GM21447 (cell line): ENCODE measurements at regions not wholly inside any gene's neighbourhood (a gene's known extent, or its start where the extent isn't known, plus 50 kb on each side); places are given as distances from the start of the nearest gene placed in this dataset.
"Not testable (repeated sequence)": the region's sequence is repeated elsewhere in the genome, so short reads cannot be mapped to it uniquely, and the experiment has no call there.

Experiments used
- ATAC-seq: cut with Tn5 transposase; IDR thresholded peaks from one replicate; pipeline ENCODE4 v1.9.1; 2021; ENCODE audit not compliant: unreplicated experiment

DNA sequence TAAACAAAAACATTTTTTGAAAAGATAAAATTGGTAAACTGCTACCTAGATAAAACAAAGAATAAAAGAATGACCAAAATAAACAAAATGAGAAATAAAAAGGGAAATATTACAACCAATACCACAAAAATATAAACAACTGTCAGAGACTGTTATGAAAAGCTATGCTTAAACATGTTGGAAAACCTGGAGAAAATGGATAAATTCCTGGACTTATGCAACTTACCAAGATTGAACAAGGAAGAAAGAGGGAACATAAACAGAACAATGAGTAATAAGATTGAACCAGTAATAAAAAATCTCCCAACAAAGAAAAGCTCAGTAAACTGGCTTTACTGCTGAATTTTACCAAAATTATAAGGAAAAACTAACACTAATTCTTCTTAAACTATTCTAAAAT, 518.7 kb downstream of the GRXCR1 start:
- ATAC-seq: no peak

DNA sequence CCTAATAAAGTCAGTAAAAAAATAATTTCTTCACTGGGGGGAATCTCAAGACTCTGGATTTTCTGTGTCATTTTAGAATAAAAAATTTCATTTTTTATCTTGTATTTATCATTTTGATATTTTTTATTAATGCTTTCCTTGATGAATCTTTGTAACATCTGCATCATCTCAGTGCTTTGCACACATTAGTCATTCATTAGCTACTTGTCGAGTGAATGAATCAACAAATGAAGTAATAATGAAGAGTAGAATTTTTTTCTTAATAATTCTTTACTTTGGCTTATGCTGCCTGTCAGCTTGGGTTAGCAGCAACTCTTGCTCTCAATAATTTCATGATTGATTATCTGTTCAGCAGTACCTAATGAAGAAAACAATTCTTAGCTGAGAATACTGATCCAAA, 530.8 kb downstream of the GRXCR1 start:
- no peak for ATAC-seq

DNA sequence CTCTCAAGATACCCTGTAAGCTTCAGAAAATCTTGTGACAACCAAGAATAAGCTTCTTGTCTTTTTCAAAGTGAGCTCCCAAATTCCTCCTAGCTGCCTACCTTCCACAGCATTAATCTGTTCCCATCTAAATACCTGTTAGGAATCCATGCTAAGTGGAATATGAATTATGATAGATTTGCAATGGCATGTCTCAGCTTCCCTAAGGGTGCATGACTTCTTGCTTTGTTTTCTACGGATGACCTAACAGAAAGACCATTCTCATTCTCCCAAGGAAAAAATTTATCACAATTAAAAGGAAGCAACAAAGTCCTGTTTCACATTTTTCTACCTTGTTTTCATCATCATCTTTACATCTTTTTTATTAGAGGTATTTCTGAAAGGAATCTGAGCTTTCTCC, 532.7 kb downstream of the GRXCR1 start:
- no peak for ATAC-seq

DNA sequence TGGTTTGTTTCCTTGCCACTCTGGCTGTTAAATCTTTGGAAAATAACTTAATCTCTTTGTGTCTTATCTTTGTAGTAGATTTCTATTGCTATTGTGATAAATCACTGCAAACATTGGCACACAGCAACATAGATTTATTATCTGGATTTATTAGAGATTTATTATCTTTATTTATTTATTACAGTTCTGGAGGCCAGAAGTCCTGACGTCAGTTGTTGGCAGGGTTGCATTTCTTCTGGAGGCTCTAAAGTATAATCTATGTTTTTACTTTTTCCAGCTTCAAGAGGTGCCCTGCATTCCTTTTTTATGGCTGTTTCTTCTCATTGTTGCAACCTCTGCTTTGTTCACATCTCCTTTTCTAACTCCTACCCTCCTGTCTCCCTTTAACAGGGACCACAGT, 542.8 kb downstream of the GRXCR1 start:
- no peak for ATAC-seq

DNA sequence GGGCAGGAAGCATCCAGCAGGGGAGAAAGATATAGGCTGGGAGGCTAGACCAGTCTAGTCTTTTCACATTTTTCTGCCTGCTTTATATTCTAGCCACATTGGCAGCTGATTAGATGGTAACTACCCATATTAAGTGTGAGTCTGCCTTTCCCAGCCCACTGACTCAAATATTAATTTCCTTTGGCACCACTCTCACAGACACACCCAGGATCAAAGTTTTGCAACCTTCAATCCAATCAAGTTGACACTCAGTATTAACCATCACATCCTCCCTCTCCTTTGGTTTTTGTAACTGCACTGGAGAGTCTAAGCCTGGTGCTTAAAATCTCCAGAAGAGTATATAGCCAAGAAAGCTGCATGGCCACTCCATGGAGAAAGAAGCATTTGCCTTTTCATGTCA, 560.4 kb downstream of the GRXCR1 start:
- no peak for ATAC-seq

DNA sequence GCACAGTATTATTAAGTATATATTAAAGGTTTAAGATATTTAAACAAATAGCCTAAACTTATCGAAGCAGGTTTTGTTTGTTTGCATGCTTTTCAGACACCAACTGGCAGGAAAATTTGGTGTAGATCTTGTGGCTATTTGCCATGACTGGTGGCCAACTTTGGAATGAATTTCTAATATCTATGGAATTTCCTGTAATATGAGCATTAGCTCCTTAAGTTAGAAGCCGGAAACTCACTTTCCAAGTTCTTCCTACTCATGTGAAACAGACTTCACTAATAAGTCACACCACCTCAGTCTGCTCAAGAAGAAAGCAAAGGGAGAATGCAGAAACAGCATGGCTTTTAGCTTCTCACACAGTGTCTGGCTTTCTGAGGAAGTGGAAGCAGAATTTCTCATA, 563.9 kb downstream of the GRXCR1 start:
- no peak for ATAC-seq

DNA sequence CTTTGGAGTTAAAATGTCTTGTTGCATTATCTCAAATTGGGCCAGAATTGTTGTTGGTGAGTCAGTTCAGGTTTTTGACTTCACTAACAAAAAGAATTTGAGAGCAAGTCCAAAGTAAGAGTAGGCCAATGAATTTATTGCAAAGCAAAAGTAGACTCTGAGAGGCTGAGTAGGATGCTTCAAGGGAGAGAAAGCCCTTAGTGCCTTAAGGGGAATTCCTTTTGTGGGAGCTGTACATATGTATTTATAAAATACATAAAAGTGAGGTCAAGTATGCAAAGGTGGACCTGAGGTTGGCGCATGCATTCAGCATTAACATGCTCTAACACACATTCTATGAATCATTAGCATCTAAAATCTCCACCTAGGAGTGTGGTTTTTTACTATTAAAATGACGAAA, 565.4 kb downstream of the GRXCR1 start:
- ATAC-seq: no peak

DNA sequence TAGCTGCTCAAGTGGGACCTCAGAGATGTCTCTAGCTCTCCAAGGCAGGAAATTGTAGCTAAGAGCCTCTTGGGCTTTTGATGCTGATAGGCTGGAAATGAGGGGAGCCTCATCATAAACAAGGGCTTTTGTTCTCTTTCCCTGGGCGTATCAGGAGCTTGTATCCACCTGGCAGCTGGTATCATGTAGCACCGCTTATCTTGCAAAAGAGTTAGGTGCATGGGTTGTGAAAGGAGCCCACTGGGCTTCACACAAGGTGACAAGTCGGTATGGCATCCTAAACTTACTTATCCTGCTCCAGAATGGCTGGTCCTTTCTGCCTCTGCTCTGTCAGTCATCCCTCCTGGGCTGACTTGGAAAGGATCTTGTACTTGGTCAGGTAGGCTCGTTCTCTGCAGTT, 565.8 kb downstream of the GRXCR1 start:
- no peak for ATAC-seq

DNA sequence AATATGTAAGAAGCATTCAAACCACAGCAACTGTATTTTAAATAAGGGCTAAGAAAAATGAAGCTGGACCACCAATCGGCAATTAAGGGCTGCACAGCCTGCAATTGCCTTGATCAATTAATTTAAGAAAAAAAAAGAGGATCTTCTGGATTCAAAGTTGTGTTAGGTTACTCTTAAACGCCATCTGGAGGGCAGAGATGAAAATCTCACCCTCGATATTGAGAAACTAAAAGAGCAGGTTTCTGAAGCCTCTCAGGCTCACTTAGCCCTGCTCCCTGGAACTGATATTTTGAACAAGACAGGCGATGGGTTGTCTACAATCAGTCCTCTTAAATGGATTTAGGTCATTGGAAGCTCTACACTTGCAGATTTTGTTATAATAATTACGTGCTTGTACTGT, 579.4 kb downstream of the GRXCR1 start:
- ATAC-seq: no peak

DNA sequence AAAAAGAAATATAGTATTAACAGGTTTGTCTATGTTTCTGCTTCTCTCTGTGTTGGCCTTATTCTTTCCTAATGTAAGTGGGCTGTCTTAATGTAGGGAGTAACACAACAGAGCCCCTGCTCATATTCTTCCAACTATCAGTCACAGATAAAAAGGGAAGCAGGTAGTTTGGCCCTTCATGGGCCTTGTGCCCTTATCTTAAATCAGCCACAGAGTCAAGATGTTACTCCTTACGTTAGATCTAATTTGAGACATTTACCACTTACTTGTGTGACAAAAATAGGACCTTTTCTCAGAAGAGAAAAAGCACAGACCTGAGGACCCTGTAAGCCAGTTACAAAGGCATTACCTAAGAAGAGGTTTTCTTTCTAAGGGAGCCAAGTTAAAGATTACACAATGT, 589.0 kb downstream of the GRXCR1 start:
- ATAC-seq: no peak

DNA sequence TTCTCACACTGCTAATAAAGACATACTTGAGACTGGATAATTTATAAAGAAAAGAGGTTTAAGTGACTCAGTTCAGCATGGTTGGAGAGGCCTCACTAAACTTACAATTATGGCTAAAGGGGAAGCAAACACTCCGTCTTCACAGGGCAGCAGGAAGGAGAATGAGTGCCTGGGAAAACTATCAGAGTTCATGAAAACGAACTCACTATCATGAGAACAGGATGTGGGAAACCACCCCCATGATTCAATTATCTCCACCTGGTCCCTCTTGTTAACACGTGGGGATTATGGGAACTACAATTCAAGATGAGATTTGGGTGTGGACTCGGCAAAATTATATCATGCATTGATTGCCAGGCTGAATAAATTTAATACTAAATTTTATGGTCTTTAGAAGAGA, 592.7 kb downstream of the GRXCR1 start:
- no peak for ATAC-seq

DNA sequence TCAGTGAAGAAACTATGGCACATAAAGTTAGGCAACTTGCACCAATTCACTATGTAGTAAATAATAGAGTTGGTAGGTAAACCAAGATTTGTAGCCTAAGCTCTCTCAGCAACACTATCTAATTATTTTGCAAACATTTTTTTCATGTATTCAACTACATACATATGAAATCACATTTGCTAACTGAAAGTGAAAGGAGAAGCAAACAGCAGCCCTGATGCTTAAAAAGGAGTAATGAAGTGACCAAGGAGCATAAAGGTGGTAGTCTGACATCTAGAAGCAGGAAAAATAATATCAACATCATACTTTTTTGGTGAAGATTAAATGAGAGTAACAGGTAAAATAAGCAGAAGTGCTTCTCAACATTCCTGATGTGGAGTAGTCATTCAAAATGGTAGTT, 603.7 kb downstream of the GRXCR1 start:
- no peak for ATAC-seq

DNA sequence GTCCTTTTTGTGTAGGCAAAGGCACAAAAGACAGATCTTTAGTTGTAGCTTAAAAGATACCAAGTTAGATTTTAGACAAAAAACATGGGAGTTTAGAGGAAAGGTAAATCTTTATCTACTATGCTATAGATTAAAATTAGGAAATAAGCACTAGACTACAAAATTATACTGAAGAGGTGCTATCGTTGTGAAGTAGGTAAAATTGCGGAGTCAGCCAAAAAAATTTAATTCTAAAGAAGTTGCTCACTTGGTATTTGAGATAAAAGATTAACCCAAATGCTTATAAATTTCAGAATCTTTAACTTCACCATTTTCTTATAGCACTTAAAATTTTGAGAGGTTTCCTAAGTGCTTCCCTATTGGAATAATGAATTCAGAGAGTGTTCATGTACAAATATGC, 604.1 kb downstream of the GRXCR1 start:
- ATAC-seq: no peak

DNA sequence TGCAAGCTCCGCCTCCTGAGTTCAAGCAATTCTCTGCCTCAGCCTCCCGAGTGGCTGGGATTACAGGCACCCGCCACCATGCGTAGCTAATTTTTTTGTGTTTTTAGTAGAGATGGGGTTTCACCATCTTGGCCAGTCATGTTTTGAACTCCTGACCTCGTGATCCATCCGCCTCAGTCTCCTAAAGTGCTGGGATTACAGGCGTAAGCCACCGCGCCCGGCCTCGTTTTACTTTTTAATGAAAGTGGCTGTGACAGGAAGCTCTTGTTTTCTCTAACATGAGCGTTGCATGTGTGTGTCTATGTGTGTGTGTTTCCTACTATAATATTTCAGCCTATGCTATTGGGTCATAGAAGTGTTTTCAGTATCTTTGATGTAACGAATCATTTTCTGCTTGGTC, 613.3 kb downstream of the GRXCR1 start:
- ATAC-seq: not testable (repeated sequence)

DNA sequence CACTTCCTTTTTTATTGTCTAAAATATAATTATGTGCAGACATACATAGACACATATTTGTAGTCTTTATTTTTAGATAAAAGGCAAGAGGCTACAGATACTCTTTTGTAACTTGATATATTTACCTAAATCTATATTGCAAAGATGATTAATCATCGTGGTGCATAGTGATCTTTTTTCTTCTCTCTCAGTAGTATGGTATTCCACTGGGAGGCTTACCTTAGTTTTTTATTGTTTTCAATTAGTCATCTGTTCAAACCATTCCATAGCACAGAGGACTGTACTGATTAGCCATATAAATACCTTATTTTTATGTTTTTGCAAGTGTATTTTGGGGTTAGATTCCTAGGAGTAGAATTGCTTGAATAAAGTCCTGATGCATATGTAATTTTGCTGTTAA, 619.7 kb downstream of the GRXCR1 start:
- ATAC-seq: no peak

DNA sequence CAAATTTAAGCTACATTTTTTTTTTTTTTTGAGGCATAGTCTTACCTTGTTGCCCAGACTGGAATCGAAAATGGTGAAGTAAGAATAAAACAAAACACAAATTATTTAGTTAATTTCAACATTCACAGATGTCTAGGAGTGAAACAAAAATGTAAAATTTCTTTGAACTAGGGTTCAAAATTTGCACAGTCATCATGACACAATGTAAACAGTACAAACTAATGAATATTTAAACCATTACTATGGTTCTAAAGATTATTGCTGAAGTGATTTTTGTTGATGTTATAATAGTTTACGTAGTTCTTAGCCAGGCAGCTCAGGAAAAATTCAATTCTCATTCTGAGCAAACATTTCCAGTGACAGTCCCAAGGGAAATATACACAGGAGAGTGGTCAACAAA, 633.1 kb downstream of the GRXCR1 start:
- ATAC-seq: no peak

DNA sequence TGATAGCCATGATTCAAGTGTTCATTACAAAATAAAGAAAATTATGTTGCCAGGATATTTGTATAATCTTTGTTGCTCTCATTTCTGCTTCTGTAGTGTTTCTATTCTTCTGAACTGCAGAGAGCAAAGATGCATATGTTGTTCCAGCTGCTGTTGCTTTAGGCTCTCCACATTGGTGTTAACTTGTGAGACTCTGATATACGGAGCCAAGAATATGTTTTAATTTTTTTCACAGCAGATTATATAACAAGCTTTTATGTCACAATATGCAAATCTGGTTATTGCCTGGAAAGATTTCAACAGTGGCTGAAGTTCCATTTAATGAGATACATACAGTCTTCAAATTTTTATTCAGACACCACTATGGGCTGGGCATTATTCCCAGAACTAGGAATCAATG, 655.0 kb downstream of the GRXCR1 start:
- ATAC-seq: no peak

DNA sequence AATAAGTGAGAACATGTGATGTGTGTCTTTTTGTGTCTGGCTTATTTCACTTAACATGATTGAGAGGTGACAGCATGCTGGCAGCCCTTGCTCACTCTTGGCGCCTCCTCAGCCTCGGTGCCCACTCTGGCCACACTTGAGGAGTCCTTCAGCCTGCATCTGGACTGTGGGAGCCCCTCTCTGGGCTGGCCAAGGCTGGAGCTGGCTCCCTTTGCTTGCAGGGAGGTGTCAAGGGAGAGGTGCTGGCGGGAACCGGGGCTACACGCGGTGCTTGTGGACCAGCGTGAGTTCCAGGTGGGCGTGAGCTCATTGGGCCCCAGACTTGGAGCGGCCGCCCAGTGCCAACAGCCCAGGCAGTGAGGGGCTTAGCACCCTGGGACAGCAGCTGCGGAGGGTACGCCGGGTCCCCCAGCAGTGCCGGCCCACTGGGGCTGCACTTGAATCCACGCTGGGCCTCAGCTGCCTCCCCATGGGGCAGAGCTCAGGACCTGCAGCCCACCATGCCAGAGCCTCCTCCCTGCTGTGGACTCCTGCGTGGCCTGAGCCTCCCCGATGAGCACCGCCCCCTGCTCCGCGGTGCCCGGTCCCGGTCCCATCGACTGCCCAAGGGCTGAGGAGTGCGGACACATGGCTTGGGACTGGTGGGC, 658.6 kb downstream of the GRXCR1 start:
- ATAC-seq: no peak

DNA sequence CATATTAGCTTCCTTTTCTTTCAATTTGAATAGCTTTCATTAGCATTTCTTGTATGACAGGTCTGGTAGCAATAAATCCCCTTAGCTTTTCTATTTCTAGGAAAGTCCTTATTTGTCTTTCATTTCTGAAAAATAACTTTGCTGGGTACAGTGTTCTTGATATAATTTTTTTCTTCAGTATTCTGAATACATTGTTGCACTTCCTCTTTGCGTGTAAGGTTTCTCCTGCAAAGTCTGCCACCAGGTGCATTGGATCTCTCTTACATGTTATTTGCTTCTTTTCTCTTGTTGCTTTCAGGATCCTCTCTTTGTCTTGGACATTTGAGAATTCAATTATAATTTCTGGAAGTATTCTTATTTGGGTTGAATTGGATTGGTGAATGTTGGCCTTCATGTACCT, 663.7 kb downstream of the GRXCR1 start:
- ATAC-seq: no peak

DNA sequence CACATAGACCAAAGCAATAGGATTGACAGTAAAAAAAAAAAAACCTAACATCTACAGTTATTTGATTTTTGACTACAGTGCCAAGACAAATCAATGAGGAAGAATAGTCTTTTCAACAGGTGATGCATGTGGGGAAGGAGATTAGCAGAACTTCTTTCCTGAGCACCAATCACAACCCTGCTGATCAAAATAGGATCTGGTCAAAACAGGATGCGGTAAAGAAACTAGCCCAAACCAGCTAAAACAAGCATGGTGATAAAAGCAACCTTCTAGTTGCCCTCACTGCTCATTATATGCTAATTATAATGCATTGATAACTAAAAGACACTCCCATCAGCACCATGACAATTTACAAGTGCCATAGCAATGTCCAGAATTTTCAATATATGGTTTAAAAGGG, 667.5 kb downstream of the GRXCR1 start:
- no peak for ATAC-seq

DNA sequence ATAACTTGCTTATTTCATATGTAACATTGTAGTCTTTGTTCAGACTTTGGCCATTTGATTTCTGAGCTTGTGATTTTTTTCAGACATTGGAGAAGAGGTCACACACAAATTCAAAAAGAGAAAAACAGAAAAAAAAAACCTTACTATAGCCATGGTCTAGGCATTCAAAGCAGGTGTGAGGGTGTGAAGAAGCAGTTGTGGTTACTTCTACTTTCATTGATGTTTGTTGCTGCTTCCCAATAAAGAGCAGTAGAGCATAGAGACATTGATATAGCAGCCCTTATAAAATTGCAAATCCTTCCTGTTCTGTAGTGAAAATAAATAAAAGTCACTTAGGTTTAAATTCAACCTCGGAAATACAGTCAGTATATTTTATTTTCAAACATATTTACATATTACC, 671.6 kb downstream of the GRXCR1 start:
- no peak for ATAC-seq

DNA sequence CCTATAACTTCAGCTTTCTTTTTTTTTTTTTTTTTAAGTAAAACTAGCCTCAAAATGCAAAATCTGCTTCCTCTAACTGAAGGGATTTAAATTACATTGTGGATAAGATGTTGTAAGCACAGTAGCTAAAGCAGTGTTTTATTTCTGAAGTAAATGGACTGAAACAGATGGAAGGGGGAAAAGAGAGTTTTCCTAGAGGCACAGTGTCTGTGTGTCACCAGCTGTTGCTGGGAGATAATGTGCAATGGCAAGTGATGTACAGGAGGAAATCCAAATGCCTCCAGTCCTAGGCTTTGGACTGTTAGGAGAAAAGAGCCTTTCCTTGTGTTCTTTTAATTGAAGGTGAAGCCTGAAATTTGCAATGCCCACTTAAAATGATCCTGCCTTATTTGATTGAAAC, 672.1 kb downstream of the GRXCR1 start:
- ATAC-seq: no peak

DNA sequence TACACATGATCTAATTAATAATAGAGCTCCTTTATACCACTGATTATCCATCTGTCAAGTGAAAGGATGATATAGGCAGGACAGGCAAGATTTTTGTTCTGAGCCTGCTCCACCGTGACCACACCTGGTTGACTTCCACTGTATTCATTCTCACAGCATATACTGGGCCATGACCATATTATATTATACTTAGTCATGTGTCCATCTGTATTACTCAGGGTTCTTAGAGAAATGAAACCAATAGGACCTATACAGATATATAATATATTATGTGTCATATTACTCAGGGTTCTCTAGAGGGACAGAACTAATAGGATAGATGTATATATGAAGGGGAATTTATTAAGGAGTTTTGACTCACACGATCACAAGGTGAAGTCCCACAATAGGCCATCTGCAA, 675.1 kb downstream of the GRXCR1 start:
- no peak for ATAC-seq

DNA sequence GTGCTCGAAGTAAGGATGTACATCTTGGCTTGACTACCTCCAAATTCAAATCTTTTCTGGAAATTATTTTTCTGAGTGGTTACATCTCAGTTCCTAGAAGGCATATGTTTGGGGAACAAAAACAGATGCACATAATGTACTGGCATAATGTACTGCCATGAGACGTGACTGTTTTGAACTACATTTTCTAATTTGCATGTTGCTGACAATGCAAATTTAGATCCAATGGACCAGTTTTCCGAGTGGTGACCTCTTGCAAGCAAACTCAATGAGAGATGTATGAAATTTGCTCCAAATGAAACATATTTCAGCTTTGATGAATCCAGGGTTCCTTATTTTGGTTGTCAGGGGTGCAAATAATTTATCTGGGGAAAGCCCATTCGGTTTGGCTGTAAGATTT, 694.3 kb downstream of the GRXCR1 start:
- no peak for ATAC-seq
